OCI-LY1 (cell line): ENCODE measurements at regions not wholly inside any gene's neighbourhood (a gene's known extent, or its start where the extent isn't known, plus 50 kb on each side); places are given as distances from the start of the nearest gene placed in this dataset.

ENCODE experiments used
- H2AFZ ChIP-seq: fragments of 200-600 bp; sonication (generic), shearing (Covaris generic); 2 replicates; pipeline ENCODE4 v1.6.0; 2014; ENCODE audit warnings: antibody characterized with exemption, mild to moderate bottlenecking, low read length
- H3F3A ChIP-seq: fragments of 200-600 bp; sonication (generic), shearing (Covaris generic); 2 replicates; pipeline ENCODE4 v1.6.0; 2014; ENCODE audit warnings: mild to moderate bottlenecking, antibody characterized with exemption, low read length, moderate library complexity; ENCODE audit not compliant: insufficient read depth
- H3K27ac ChIP-seq: fragments of 200-600 bp; sonication (generic); 2 replicates; pipeline ENCODE4 v1.5.1; 2014; ENCODE audit warnings: low read length, mixed run types, mild to moderate bottlenecking, low read depth; ENCODE audit not compliant: poor library complexity, severe bottlenecking
- H3K27me3 ChIP-seq: fragments of 200-600 bp; sonication (generic); 2 replicates; pipeline ENCODE4 v1.6.0; 2014; ENCODE audit warnings: antibody characterized with exemption, mild to moderate bottlenecking, low read length, moderate library complexity; ENCODE audit not compliant: insufficient read depth
- H3K36me3 ChIP-seq: fragments of 200-600 bp; sonication (generic); 2 replicates; pipeline ENCODE4 v1.6.1; 2014; ENCODE audit warnings: mild to moderate bottlenecking, antibody characterized with exemption, low read length, moderate library complexity, mixed read lengths; ENCODE audit not compliant: insufficient read depth
- H3K4me1 ChIP-seq: fragments of 200-600 bp; sonication (generic); 2 replicates; pipeline ENCODE4 v1.5.1; 2014; ENCODE audit warnings: mild to moderate bottlenecking, low read length, moderate library complexity; ENCODE audit not compliant: insufficient read depth, severe bottlenecking
- H3K4me2 ChIP-seq: fragments of 200-600 bp; sonication (generic), shearing (Covaris generic); 2 replicates; pipeline ENCODE4 v1.6.1; 2014; ENCODE audit warnings: low read length
- H3K4me3 ChIP-seq: fragments of 200-600 bp; sonication (generic); 2 replicates; pipeline ENCODE4 v1.5.1; 2014; ENCODE audit warnings: low read length, low read depth, mild to moderate bottlenecking, mixed read lengths; ENCODE audit not compliant: poor library complexity, severe bottlenecking
- H3K79me2 ChIP-seq: fragments of 200-600 bp; shearing (Covaris generic); 2 replicates; pipeline ENCODE4 v1.6.1; 2016; ENCODE audit warnings: mixed run types, low read length, mixed read lengths; ENCODE audit not compliant: insufficient read depth
- H3K9ac ChIP-seq: fragments of 200-600 bp; sonication (generic), shearing (Covaris generic); 2 replicates; pipeline ENCODE4 v1.6.1; 2014; ENCODE audit warnings: mild to moderate bottlenecking, low read length, mixed read lengths
- H3K9me2 ChIP-seq: fragments of 200-600 bp; sonication (generic), shearing (Covaris generic); 2 replicates; pipeline ENCODE4 v1.6.1; 2014; ENCODE audit warnings: low read depth, mild to moderate bottlenecking, low read length, mixed read lengths
- H3K9me3 ChIP-seq: fragments of 200-600 bp; shearing (Covaris generic); 2 replicates; pipeline ENCODE4 v1.6.1; 2014; ENCODE audit warnings: low read length, mixed read lengths
- H4K20me1 ChIP-seq: fragments of 200-600 bp; sonication (generic), shearing (Covaris generic); 2 replicates; pipeline ENCODE4 v1.6.0; 2016; ENCODE audit warnings: mild to moderate bottlenecking, low read length; ENCODE audit not compliant: insufficient read depth
- CTCF ChIP-seq: fragments of 200-600 bp; sonication (generic), shearing (Covaris generic); IDR thresholded peaks from 2 replicates; pipeline ENCODE4 v1.5.1; 2017; ENCODE audit warnings: mild to moderate bottlenecking, antibody characterized with exemption, low read length, moderate library complexity, mixed read lengths
- EZH2 ChIP-seq: fragments of 200-600 bp; sonication (generic), shearing (Covaris generic); IDR thresholded peaks from 2 replicates; pipeline ENCODE4 v1.8.0; 2017; ENCODE audit warnings: borderline replicate concordance, mixed run types, mild to moderate bottlenecking, antibody characterized with exemption, low read length, moderate library complexity, mixed read lengths

- no peaks in the 10 kb centered on the region for H3K9me2 ChIP-seq
- no peaks in the 10 kb centered on the region for H4K20me1 ChIP-seq
- no peak overlapping the region for H3K4me3 ChIP-seq
- TF ChIP-seq EZH2, result no peak
- TF ChIP-seq CTCF, result no peak
- H3K36me3 ChIP-seq, result no peaks in the 10 kb centered on the region
- H3K4me1 ChIP-seq, result no peaks in the 10 kb centered on the region
- no peak overlapping the region for H3K27ac ChIP-seq
- H3K9me3 ChIP-seq, result no peaks in the 10 kb centered on the region
- no peaks in the 10 kb centered on the region for H3K79me2 ChIP-seq
- H3K27me3 ChIP-seq, result no peaks in the 10 kb centered on the region
- H3K9ac ChIP-seq, result no peak overlapping the region
- H2AFZ ChIP-seq, result no peak overlapping the region
- H3K4me2 ChIP-seq, result no peak overlapping the region
- H3F3A ChIP-seq, result no peaks in the 10 kb centered on the region
Observed at GRCh38 chr21:24097181-24097580, 1510.1 kb downstream of the MRPL39 start.

- Histone ChIP-seq H3K4me1 (no peaks in the 10 kb centered on the region), H4K20me1 (no peaks in the 10 kb centered on the region), H3K4me2 (no peak overlapping the region), H3K9me3 (no peaks in the 10 kb centered on the region), H3F3A (no peaks in the 10 kb centered on the region), H3K9me2 (no peaks in the 10 kb centered on the region), H3K4me3 (no peak overlapping the region), H3K27ac (no peak overlapping the region), H3K9ac (no peak overlapping the region), H3K36me3 (no peaks in the 10 kb centered on the region), H2AFZ (no peak overlapping the region), H3K79me2 (no peaks in the 10 kb centered on the region), H3K27me3 (no peaks in the 10 kb centered on the region)
- TF ChIP-seq EZH2 (no peak), CTCF (no peak)
Observed at GRCh38 chr21:24096651-24097050, 1510.6 kb downstream of the MRPL39 start.

- no peak overlapping the region for H3K4me3 ChIP-seq
- H3K36me3 ChIP-seq, result no peaks in the 10 kb centered on the region
- no peaks in the 10 kb centered on the region for H3F3A ChIP-seq
- H3K9me2 ChIP-seq, result no peaks in the 10 kb centered on the region
- no peaks in the 10 kb centered on the region for H3K4me1 ChIP-seq
- H3K79me2 ChIP-seq, result no peaks in the 10 kb centered on the region
- TF ChIP-seq EZH2 (no peak), CTCF (no peak)
- no peak overlapping the region for H2AFZ ChIP-seq
- no peak overlapping the region for H3K4me2 ChIP-seq
- no peak overlapping the region for H3K27ac ChIP-seq
- H3K27me3 ChIP-seq, result no peaks in the 10 kb centered on the region
- no peaks in the 10 kb centered on the region for H3K9me3 ChIP-seq
- H4K20me1 ChIP-seq, result no peaks in the 10 kb centered on the region
- no peak overlapping the region for H3K9ac ChIP-seq
Observed at GRCh38 chr21:24093032-24093431, 1514.2 kb downstream of the MRPL39 start.
